ENCODE measurements at regions not wholly inside any gene's neighbourhood (a gene's known extent, or its start where the extent isn't known, plus 50 kb on each side); places are given as distances from the start of the nearest gene placed in this dataset.

- TF ChIP-seq KDM4A (IDR thresholded peaks at IDR 0.05; ENCODE audit: low read depth, low read length, severe bottlenecking) = no peak
- TF ChIP-seq GABPA (IDR thresholded peaks at IDR 0.05; ENCODE audit: borderline replicate concordance, insufficient read depth, low read length) = no peak
- no peak for TF ChIP-seq CTBP2 (IDR thresholded peaks at IDR 0.05; ENCODE audit: borderline replicate concordance, insufficient read depth, insufficient read length, low read length)
- no peak for TF ChIP-seq JUN (IDR thresholded peaks at IDR 0.05; ENCODE audit: low read depth, low read length)
These were observed 52.4 kb upstream of the COX10 start (continued) for GRCh38 chr17:14016858-14017257.

Data from H1 (cell line).